ENCODE measurements at regions not wholly inside any gene's neighbourhood (a gene's known extent, or its start where the extent isn't known, plus 50 kb on each side); places are given as distances from the start of the nearest gene placed in this dataset.
"Not testable (repeated sequence)": the region's sequence is repeated elsewhere in the genome, so short reads cannot be mapped to it uniquely, and the experiment has no call there.

GRCh38 chr15:31710806-31711205, 319.5 kb upstream of the CHRNA7 start:
- TF ChIP-seq EZH2 (IDR thresholded peaks at IDR 0.05; ENCODE audit: borderline replicate concordance, insufficient read depth, low read depth, low read length, poor library complexity, severe bottlenecking); CTCF (IDR thresholded peaks at IDR 0.05): not testable (repeated sequence)

Data from B cell (primary cell).